B cell (primary cell): ENCODE measurements at regions not wholly inside any gene's neighbourhood (a gene's known extent, or its start where the extent isn't known, plus 50 kb on each side); places are given as distances from the start of the nearest gene placed in this dataset.

Experiments
- ATAC-seq: fragments of 200-7000 bp; cut with Tn5 transposase; one replicate; pipeline ENCODE4 v1.10.0; 2021; ENCODE audit warnings: low read depth, mild to moderate bottlenecking, moderate number of reproducible peaks, moderate library complexity
- CTCF ChIA-PET: fragments of 350-600 bp; sonication (Branson Sonifier 250); formaldehyde crosslinking; loops from one replicate; lab custom pipeline; 2021; ENCODE audit warnings: antibody characterized with exemption, inconsistent platforms; lab: Charles Lee
- POLR2A ChIA-PET: fragments of 350-600 bp; sonication (Branson Sonifier 250); formaldehyde crosslinking; loops from one replicate; lab custom pipeline; 2021; ENCODE audit warnings: antibody characterized with exemption; lab: Charles Lee
- DNase-seq: peaks from one replicate; pipeline ENCODE4 v3.0.0; 2013
- H2AFZ ChIP-seq: 2 replicates; pipeline ENCODE4 v1.6.1; 2012; ENCODE audit warnings: mild to moderate bottlenecking, low read depth, low read length; ENCODE audit not compliant: insufficient read depth, poor library complexity, severe bottlenecking
- H3K27ac ChIP-seq, 2 donors: 1 replicate in 1 of 2; 2 replicates in 1 of 2; pipeline ENCODE4 v1.5.1; 2012 to 2013; ENCODE audit warnings: low read length in 2 of 2, mild to moderate bottlenecking in 2 of 2, moderate library complexity in 1 of 2
- H3K27me3 ChIP-seq, 4 experiments: fragments of 200-600 bp in 1 of 4; sonication (generic) in 1 of 4; replicated peaks in 1 of 4; 1 replicate in 2 of 4; 2 replicates in 2 of 4; pipeline versions ENCODE4 v1.6.1 to v1.7.0; 2013 to 2016; ENCODE audit warnings: low read length in 3 of 4, mild to moderate bottlenecking in 2 of 4, mixed read lengths in 1 of 4, moderate library complexity in 1 of 4; ENCODE audit not compliant: insufficient read depth in 4 of 4, control insufficient read depth in 3 of 4; ENCODE audit errors: control extremely low read depth in 1 of 4
- H3K36me3 ChIP-seq, 2 experiments: replicated peaks in 1 of 2; 1 replicate in 1 of 2; 2 replicates in 1 of 2; pipeline versions ENCODE4 v1.6.1 to v1.7.1; 2013; ENCODE audit warnings: low read length in 1 of 2; ENCODE audit not compliant: insufficient read depth in 2 of 2, control insufficient read depth in 1 of 2; ENCODE audit errors: control extremely low read depth in 1 of 2, extremely low read depth in 1 of 2
- H3K4me1 ChIP-seq, 2 donors: fragments of 200-600 bp in 1 of 2; sonication (generic) in 1 of 2; 1 replicate in 1 of 2; 2 replicates in 1 of 2; pipeline versions ENCODE4 v1.5.1 to v1.6.1; 2013 to 2017; ENCODE audit warnings: low read length in 2 of 2; ENCODE audit not compliant: control insufficient read depth in 2 of 2, insufficient read depth in 2 of 2
- H3K4me2 ChIP-seq: replicated peaks from 2 replicates; pipeline ENCODE3; 2012; ENCODE audit warnings: mild to moderate bottlenecking, low read depth, low read length; ENCODE audit not compliant: poor library complexity, severe bottlenecking
- H3K4me3 ChIP-seq, 5 experiments: fragments of 200-600 bp in 1 of 5; sonication (generic) in 1 of 5; 1 replicate in 3 of 5; 2 replicates in 2 of 5; pipeline versions ENCODE4 v1.5.1 to v1.7.0; 2011 to 2016; ENCODE audit warnings: low read length in 4 of 5, mild to moderate bottlenecking in 4 of 5, low read depth in 2 of 5, control low read depth in 1 of 5, moderate library complexity in 1 of 5; ENCODE audit not compliant: insufficient read depth in 1 of 5; ENCODE audit errors: control extremely low read depth in 1 of 5, extremely low read depth in 1 of 5
- H3K79me2 ChIP-seq: fragments of 200-600 bp; sonication (generic); one replicate; pipeline ENCODE4 v1.6.0; 2016; ENCODE audit warnings: low read length; ENCODE audit not compliant: control insufficient read depth, insufficient read depth
- H3K9ac ChIP-seq: fragments of 200-600 bp; sonication (generic); 2 replicates; pipeline ENCODE4 v1.6.1; 2017; ENCODE audit warnings: mild to moderate bottlenecking, low read length, moderate library complexity
- H3K9me3 ChIP-seq, 3 donors: one replicate each; pipeline versions ENCODE4 v1.6.1 to v1.7.1; 2013; ENCODE audit warnings: low read length in 2 of 3; ENCODE audit not compliant: control insufficient read depth in 2 of 3, insufficient read depth in 1 of 3; ENCODE audit errors: control extremely low read depth in 1 of 3
- H4K20me1 ChIP-seq: 2 replicates; pipeline ENCODE4 v1.6.0; 2012; ENCODE audit warnings: mild to moderate bottlenecking, low read length; ENCODE audit not compliant: insufficient read depth, control insufficient read depth, poor library complexity, severe bottlenecking
- H3K27ac Mint-ChIP-seq: one replicate; pipeline ENCODE4 v1.8.0; 2021; ENCODE audit warnings: mixed read lengths
- H3K27me3 Mint-ChIP-seq: one replicate; pipeline ENCODE4 v1.8.0; 2021; ENCODE audit warnings: mixed read lengths
- H3K4me1 Mint-ChIP-seq: one replicate; pipeline ENCODE4 v1.8.0; 2021; ENCODE audit warnings: mixed read lengths
- H3K4me3 Mint-ChIP-seq: one replicate; pipeline ENCODE4 v1.8.0; 2021; ENCODE audit warnings: mixed read lengths
- H3K9me3 Mint-ChIP-seq: one replicate; pipeline ENCODE4 v1.8.0; 2022; ENCODE audit warnings: mixed read lengths; ENCODE audit not compliant: insufficient read depth
- CTCF ChIP-seq: fragments of 200-600 bp; IDR thresholded peaks from one replicate; pipeline ENCODE4 v1.8.0; 2022; ENCODE audit warnings: antibody characterized with exemption, mild to moderate bottlenecking
- EZH2 ChIP-seq: IDR thresholded peaks from 2 replicates; pipeline ENCODE4 v1.6.1; 2012; ENCODE audit warnings: borderline replicate concordance, low read depth, mild to moderate bottlenecking, moderate library complexity, low read length; ENCODE audit not compliant: insufficient read depth, poor library complexity, severe bottlenecking
- WGBS: methylation state at CpG from one replicate; pipeline ENCODE4 v1.1.5; 2013; ENCODE audit warnings: missing lambda C conversion rate; ENCODE audit not compliant: insufficient coverage; 5-methylcytosine and 5-hydroxymethylcytosine counted together
- intact Hi-C: fragments of 100-400 bp; cut with micrococcal nuclease; formaldehyde crosslinking; loops from one replicate; pipeline ENCODE4 v1.10.0; 2022

GRCh38 chr7:49669692-49670260, 103.7 kb upstream of the VWC2 start:
- intact Hi-C loops: no loop called here
- ChIA-PET CTCF (no interaction called here), POLR2A (no interaction called here)
- TF ChIP-seq CTCF (no peak), EZH2 (no peak)
- H3K79me2 ChIP-seq: no peaks in the 10 kb centered on the region
- H4K20me1 ChIP-seq: no peaks in the 10 kb centered on the region
- WGBS: 86% methylated on average over 16 of the region's 16 CpGs
- ATAC-seq (no peak), DNase-seq (no peak)
- H3K4me1 ChIP-seq: no peaks in the 10 kb centered on the region
- H3K4me2 ChIP-seq: no peak overlapping the region
- no peak overlapping the region for H3K9ac ChIP-seq
- no peak overlapping the region for H2AFZ ChIP-seq
- no peaks in the 10 kb centered on the region for H3K27me3 ChIP-seq
- H3K9me3 ChIP-seq: peaks cover 0 to 8% (median 0%) of the 10 kb centered on the region in 3 donors
- Mint-ChIP-seq H3K27me3 (no peaks in the 10 kb centered on the region), H3K9me3 (no peaks in the 10 kb centered on the region), H3K4me1 (no peaks in the 10 kb centered on the region), H3K27ac (no peak overlapping the region), H3K4me3 (no peak overlapping the region)
- no peak overlapping the region for H3K4me3 ChIP-seq
- no peaks in the 10 kb centered on the region for H3K36me3 ChIP-seq
- H3K27ac ChIP-seq: no peak overlapping the region

DNA sequence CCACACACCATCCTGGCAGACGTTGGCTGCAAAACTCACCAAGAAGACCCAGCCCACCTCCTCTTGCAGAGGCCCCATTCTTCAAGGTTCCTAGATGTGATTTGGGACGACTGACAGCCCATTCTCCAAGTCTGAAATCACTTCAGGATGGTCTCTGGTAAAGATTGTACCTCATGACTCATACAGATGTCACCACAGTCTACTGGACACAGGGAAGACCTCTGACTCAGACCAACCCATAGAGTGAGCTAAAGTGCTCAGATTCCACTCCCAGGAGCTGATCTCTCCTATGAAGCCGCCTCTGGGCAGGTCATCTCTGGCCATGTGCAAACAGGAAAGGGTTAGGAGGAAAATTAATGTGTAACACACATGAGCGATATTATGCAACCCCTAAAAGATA, 102.4 kb upstream of the VWC2 start:
- TF ChIP-seq CTCF: no peak
- TF ChIP-seq EZH2: no peak
- Mint-ChIP-seq H3K9me3 (no peaks in the 10 kb centered on the region), H3K27ac (no peak overlapping the region), H3K4me1 (no peaks in the 10 kb centered on the region), H3K4me3 (no peak overlapping the region), H3K27me3 (no peaks in the 10 kb centered on the region)
- POLR2A ChIA-PET: no interaction called here
- Histone ChIP-seq H2AFZ (no peak overlapping the region), H3K79me2 (no peaks in the 10 kb centered on the region), H3K4me1 (no peaks in the 10 kb centered on the region), H4K20me1 (no peaks in the 10 kb centered on the region), H3K4me3 (no peak overlapping the region), H3K27me3 (no peaks in the 10 kb centered on the region), H3K27ac (no peak overlapping the region), H3K36me3 (no peaks in the 10 kb centered on the region), H3K9ac (no peak overlapping the region), H3K9me3 (peaks cover 0 to 8% (median 0%) of the 10 kb centered on the region in 3 donors), H3K4me2 (no peak overlapping the region)
- DNase-seq: no peak
- intact Hi-C loops: no loop called here
- 61% methylated on average over 2 of the region's 4 CpGs for WGBS
- ATAC-seq: no peak
- CTCF ChIA-PET: no interaction called here
